Cerebellar cortex (tissue), 1 donor: ENCODE measurements at regions not wholly inside any gene's neighbourhood (a gene's known extent, or its start where the extent isn't known, plus 50 kb on each side); places are given as distances from the start of the nearest gene placed in this dataset.

Experiments
- DNase-seq: peaks from one replicate; pipeline ENCODE4 v3.0.0-alpha.2; 2015; ENCODE audit warnings: low spot score

- DNase-seq, result no peak
Observed at GRCh38 chr7:46444256-46444655, 523.2 kb upstream of the IGFBP3 start.

GRCh38 chr7:46440186-46440585 lies 519.1 kb upstream of the IGFBP3 start:
- no peak for DNase-seq

- no peak for DNase-seq
Observed at GRCh38 chr7:46432708-46433107, 511.6 kb upstream of the IGFBP3 start.

- DNase-seq, result no peak
Observed at GRCh38 chr7:46428295-46428694, 507.2 kb upstream of the IGFBP3 start.

- no peak for DNase-seq
Observed at GRCh38 chr7:46424934-46425333, 503.9 kb upstream of the IGFBP3 start.

DNA sequence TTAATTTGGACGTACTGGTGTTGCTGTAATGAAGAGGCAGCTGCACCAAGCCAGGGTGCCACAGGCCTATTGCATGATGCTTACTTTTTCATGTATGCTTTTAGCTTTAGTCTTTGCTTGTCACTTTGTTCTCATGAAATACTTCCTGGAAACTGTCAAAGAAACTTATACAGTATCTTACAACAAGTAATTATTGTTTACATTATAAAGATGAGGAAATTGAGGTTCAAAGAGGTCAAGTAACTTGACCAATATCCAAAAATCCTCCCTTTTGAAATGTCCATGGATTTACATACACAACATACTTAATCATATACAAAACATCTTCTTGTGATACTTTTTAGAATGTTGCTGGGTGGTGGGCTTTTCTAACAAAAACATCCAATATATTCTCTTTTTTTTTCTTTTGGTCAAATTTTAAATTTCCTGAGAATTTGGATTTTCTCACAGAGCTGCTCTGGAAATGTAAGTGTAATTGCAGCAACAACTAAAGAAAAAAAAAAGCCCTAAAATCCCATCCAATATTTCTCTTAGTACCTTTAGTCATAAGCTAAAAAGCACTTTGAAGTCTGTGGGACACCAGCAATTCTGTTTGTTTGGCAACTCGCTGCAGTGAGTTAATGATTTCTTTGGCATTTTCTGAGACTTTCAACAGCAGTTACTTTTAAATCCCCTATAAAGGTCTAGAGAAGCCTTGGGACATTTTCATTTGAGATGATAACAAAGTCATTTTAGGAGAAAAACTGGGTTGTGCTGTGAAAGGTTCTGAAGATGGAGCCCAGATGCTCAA lies 500.6 kb upstream of the IGFBP3 start:
- DNase-seq, result no peak

GRCh38 chr7:46414946-46415345 lies 493.9 kb upstream of the IGFBP3 start:
- DNase-seq, result no peak

GRCh38 chr7:46411236-46411635 lies 490.2 kb upstream of the IGFBP3 start:
- no peak for DNase-seq

- DNase-seq, result no peak
Observed at GRCh38 chr7:46407125-46407524, 486.1 kb upstream of the IGFBP3 start.

DNA sequence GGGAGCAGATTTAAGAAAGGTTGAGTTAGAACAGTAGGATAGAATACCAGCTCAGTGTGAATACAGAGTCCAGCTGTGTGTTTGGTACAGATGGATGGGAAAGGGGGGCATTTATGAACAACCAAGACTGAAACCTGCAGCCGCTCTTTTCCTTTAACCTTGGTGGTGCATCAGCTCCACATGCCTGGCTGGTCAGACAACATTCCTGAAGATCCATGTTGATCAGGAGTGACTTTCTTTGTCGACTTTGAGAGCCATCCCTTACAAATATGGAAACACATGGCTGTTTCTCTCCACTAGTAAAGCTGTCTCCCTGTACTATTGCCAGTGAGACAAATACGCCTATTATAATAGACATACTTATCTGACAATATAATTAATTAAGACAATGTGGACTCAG lies 476.5 kb upstream of the IGFBP3 start:
- DNase-seq, result no peak

DNA sequence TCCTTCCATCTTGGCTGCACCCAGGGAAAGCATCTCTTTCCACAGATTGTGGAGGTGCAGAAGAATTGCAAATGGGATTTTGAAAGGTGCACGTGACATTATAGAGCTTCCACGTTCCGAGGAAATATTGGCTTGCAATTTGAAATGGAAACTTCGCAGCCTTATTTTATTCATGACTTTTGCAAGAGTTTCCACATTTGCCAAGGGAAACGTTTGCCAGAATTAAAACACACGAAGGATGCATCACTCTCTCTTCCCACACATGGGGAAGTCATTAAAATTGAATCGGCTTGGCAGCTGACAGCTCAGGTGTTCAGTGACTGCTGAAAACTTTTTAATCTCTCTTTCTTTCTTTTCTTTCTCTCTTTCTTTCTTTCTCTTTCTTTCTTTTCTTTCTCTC lies 475.4 kb upstream of the IGFBP3 start:
- DNase-seq, result no peak

GRCh38 chr7:46393142-46393541 lies 472.1 kb upstream of the IGFBP3 start:
- DNase-seq, result no peak

- DNase-seq, result no peak
Observed at GRCh38 chr7:46391231-46392201, 470.4 kb upstream of the IGFBP3 start.

DNA sequence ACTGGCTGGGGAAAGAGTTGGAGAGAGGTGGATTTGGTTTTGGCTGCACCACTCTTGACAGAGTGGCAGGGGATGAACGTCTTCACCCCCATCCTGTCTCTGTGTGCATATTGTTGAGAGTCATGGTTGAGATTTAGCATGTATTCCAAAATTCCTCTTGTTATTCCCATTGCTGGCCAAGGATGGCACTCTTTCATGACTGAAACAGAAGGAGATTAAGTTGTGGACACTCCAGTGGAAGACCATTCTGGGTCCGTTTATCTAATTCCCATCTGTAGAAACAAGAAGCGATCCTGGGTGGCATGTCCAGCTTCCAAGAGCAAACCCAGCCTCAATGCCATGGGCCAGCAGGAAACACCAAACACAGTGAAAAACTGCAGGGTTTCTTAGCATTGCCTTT lies 469.0 kb upstream of the IGFBP3 start:
- no peak for DNase-seq

DNA sequence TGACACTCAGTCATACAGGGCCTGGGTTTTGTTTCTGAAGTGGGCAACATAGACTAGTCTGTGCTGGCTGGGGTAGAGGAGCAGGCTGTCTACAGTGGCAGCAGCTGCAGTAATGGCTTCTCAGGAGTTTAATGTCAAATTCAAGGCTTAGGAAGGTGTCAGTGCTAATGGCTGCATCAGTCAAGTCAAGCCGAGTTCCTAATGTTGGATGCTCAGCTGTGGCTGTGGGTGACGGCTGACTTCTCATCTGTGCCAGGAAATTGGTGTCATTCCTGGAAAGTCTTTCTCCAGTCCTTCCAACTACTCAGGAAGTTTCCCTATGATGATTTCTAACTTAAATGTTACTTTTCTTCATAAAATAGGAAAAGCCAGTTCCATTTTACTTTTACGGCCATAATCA lies 468.1 kb upstream of the IGFBP3 start:
- no peak for DNase-seq

DNA sequence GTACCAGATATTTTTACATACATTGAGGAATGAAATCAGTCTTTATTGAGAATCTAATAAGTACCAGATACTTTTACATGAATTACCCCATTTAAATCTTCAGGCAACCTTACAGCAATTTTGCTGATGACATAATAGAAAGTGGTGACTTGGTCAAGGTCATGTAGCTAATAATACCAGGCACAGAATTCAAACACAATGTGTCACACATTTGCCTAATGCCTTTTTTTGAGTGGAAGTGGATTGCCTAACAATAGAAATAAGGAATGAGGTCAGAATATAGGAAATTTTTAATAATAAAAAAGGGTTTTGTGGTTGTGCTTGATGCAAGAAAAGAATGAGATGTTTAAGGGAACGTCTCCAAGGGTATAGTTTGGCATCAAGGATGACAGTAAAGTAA lies 466.6 kb upstream of the IGFBP3 start:
- no peak for DNase-seq

DNA sequence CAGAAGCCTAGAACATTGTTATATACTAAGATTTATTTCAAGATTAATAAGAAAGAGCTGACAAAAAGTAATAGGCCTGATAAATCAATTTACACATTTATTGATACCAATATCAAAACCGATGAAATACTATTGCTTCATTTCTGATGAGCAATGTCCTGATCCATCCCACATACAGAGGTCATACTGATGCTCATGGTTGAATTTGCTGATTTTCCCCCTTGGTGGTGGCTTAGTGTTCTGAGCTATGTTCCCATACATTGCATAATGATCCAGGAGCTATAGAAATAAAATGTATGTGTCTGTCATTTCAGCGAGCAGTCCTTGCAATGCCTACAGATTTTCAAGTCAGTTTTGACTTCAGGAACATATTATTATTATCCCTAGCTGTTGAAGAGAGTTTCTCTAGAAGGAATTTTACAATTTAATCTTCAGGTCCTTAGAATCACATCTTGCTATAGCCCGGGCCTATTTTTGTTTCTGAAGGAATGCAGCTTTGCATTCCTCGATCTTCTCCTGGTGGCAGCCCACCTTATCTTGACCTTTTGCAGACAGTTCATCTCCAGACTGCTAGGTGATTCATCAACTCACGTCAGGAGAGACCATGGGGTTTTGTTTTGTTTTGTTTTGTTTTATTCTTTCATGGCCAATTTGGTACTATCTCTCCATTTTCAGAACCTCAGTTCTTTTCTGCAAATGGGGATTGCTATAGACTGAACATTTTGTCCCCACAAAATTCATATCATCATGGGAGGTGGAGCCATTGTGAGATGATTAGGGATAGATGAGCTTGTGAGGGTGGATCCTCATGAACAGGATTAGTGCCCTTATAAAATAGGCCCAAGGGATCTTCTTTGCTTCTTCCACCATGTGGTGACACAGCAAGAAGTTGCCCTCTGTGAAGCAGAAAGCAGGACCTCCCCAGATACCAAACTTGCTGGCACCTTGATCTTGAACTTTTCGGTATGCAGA lies 465.6 kb upstream of the IGFBP3 start:
- DNase-seq, result no peak

GRCh38 chr7:46385662-46386309 lies 464.7 kb upstream of the IGFBP3 start:
- no peak for DNase-seq

- DNase-seq, result no peak
Observed at GRCh38 chr7:46383605-46384004, 462.5 kb upstream of the IGFBP3 start.

DNA sequence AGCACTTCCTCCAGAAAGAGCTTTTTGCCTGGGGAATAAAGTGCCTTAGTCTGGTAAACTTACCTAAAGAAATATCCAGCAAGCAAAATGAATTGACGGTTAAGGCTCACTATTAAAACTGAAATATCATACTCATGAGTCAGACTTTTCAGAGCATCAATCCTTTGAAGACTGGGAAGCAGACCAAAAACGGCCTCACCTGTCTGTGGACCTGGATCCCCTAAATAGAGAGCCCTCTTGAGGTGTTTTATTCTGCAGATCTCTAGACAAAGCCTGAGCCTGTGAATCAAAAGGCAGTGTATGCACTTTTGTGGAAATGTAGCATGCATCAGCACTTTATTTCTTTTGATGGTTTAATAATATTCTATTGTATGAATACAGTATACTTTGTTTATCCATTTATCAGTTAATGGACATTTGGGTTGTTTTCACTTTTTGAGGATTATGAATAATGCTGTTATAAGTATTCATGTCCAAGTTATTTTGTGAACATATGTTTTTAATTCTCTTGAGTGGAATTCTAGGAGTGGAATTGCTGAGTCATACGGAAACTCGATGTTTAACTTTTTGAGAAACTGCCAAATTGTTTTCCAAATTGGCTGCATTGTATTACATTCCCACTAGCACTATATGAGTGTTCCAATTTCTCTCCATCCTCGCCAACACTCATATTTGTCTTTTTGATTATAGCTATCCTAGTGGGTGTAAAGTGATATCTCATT lies 449.0 kb upstream of the IGFBP3 start:
- no peak for DNase-seq

- DNase-seq, result no peak
Observed at GRCh38 chr7:46368871-46369270, 447.8 kb upstream of the IGFBP3 start.
